ENCODE measurements at regions not wholly inside any gene's neighbourhood (a gene's known extent, or its start where the extent isn't known, plus 50 kb on each side); places are given as distances from the start of the nearest gene placed in this dataset.

GRCh38 chr15:69636169-69636915, 183.7 kb downstream of the RPLP1 start:
- Mint-ChIP-seq H3K27ac (no peak overlapping the region), H3K36me3 (no peaks in the 10 kb centered on the region), H3K4me3 (no peak overlapping the region), H3K9me3 (peaks cover 5% of the 10 kb centered on the region), H3K4me1 (no peaks in the 10 kb centered on the region), H3K27me3 (peaks cover 48% of the 10 kb centered on the region)
- CTCF ChIA-PET = no interaction called here
- no peak for DNase-seq

GRCh38 chr15:69637818-69638217, 185.2 kb downstream of the RPLP1 start:
- no peak overlapping the region for H3K27ac Mint-ChIP-seq
- H3K4me1 Mint-ChIP-seq = no peaks in the 10 kb centered on the region
- H3K27me3 Mint-ChIP-seq = peaks cover 33% of the 10 kb centered on the region
- CTCF ChIA-PET = no interaction called here
- H3K4me3 Mint-ChIP-seq = no peak overlapping the region
- peaks cover 5% of the 10 kb centered on the region for H3K9me3 Mint-ChIP-seq
- H3K36me3 Mint-ChIP-seq = no peaks in the 10 kb centered on the region
- DNase-seq = no peak

GRCh38 chr15:69643476-69643875, 190.9 kb downstream of the RPLP1 start:
- no peak overlapping the region for H3K27ac Mint-ChIP-seq
- peaks cover 5% of the 10 kb centered on the region for H3K9me3 Mint-ChIP-seq
- peaks cover 22% of the 10 kb centered on the region for H3K27me3 Mint-ChIP-seq
- CTCF ChIA-PET = no interaction called here
- no peak overlapping the region for H3K4me3 Mint-ChIP-seq
- no peak for DNase-seq
- H3K36me3 Mint-ChIP-seq = no peaks in the 10 kb centered on the region
- peaks cover 1% of the 10 kb centered on the region for H3K4me1 Mint-ChIP-seq

- CTCF ChIA-PET = no interaction called here
- DNase-seq = no peak
- H3K27me3 Mint-ChIP-seq = peaks cover 25% of the 10 kb centered on the region
- no peak overlapping the region for H3K4me3 Mint-ChIP-seq
- H3K27ac Mint-ChIP-seq = no peak overlapping the region
- H3K36me3 Mint-ChIP-seq = no peaks in the 10 kb centered on the region
- peaks cover 6% of the 10 kb centered on the region for H3K4me1 Mint-ChIP-seq
- peaks cover 5% of the 10 kb centered on the region for H3K9me3 Mint-ChIP-seq
Measured at GRCh38 chr15:69643971-69644370, 191.4 kb downstream of the RPLP1 start.

GRCh38 chr15:69644876-69645275, 192.3 kb downstream of the RPLP1 start:
- Mint-ChIP-seq H3K36me3 (no peaks in the 10 kb centered on the region), H3K27ac (no peak overlapping the region), H3K4me1 (peaks cover 12% of the 10 kb centered on the region), H3K9me3 (peaks cover 5% of the 10 kb centered on the region), H3K4me3 (no peak overlapping the region), H3K27me3 (peaks cover 34% of the 10 kb centered on the region)
- no peak for DNase-seq
- CTCF ChIA-PET = no interaction called here

GRCh38 chr15:69647142-69647513, 194.5 kb downstream of the RPLP1 start:
- DNase-seq = no peak
- H3K9me3 Mint-ChIP-seq = no peaks in the 10 kb centered on the region
- H3K27me3 Mint-ChIP-seq = peaks cover 43% of the 10 kb centered on the region
- H3K27ac Mint-ChIP-seq = no peak overlapping the region
- CTCF ChIA-PET = no interaction called here
- peaks cover 18% of the 10 kb centered on the region for H3K4me1 Mint-ChIP-seq
- H3K4me3 Mint-ChIP-seq = no peak overlapping the region
- H3K36me3 Mint-ChIP-seq = no peaks in the 10 kb centered on the region

- CTCF ChIA-PET = no interaction called here
- Mint-ChIP-seq H3K27ac (no peak overlapping the region), H3K9me3 (no peaks in the 10 kb centered on the region), H3K4me1 (peaks cover 23% of the 10 kb centered on the region), H3K36me3 (no peaks in the 10 kb centered on the region), H3K4me3 (no peak overlapping the region), H3K27me3 (peaks cover 43% of the 10 kb centered on the region)
- DNase-seq = no peak
Measured at GRCh38 chr15:69648212-69648611, 195.6 kb downstream of the RPLP1 start.

GRCh38 chr15:69648775-69649735, 196.4 kb downstream of the RPLP1 start:
- Mint-ChIP-seq H3K27me3 (peaks cover 43% of the 10 kb centered on the region), H3K27ac (no peak overlapping the region), H3K9me3 (peaks cover 3% of the 10 kb centered on the region), H3K4me3 (no peak overlapping the region), H3K36me3 (no peaks in the 10 kb centered on the region), H3K4me1 (peaks cover 23% of the 10 kb centered on the region)
- no peak for DNase-seq
- CTCF ChIA-PET = no interaction called here

GRCh38 chr15:69652293-69652692, 199.7 kb downstream of the RPLP1 start:
- H3K4me1 Mint-ChIP-seq = peaks cover 23% of the 10 kb centered on the region
- peaks cover 38% of the 10 kb centered on the region for H3K27me3 Mint-ChIP-seq
- no peak overlapping the region for H3K4me3 Mint-ChIP-seq
- H3K9me3 Mint-ChIP-seq = peaks cover 6% of the 10 kb centered on the region
- H3K36me3 Mint-ChIP-seq = no peaks in the 10 kb centered on the region
- CTCF ChIA-PET = no interaction called here
- no peak for DNase-seq
- H3K27ac Mint-ChIP-seq = no peak overlapping the region

- CTCF ChIA-PET = no interaction called here
- H3K27me3 Mint-ChIP-seq = peaks cover 43% of the 10 kb centered on the region
- DNase-seq = no peak
- H3K4me1 Mint-ChIP-seq = peaks cover 23% of the 10 kb centered on the region
- H3K36me3 Mint-ChIP-seq = no peaks in the 10 kb centered on the region
- no peak overlapping the region for H3K4me3 Mint-ChIP-seq
- H3K27ac Mint-ChIP-seq = no peak overlapping the region
- H3K9me3 Mint-ChIP-seq = peaks cover 6% of the 10 kb centered on the region
Measured at GRCh38 chr15:69652751-69653305, 200.2 kb downstream of the RPLP1 start.

- peaks cover 46% of the 10 kb centered on the region for H3K27me3 Mint-ChIP-seq
- H3K36me3 Mint-ChIP-seq = no peaks in the 10 kb centered on the region
- CTCF ChIA-PET = no interaction called here
- DNase-seq = no peak
- H3K4me3 Mint-ChIP-seq = no peak overlapping the region
- H3K27ac Mint-ChIP-seq = no peak overlapping the region
- H3K4me1 Mint-ChIP-seq = peaks cover 23% of the 10 kb centered on the region
- H3K9me3 Mint-ChIP-seq = peaks cover 6% of the 10 kb centered on the region
Measured at GRCh38 chr15:69653306-69653705, 200.7 kb downstream of the RPLP1 start.

GRCh38 chr15:69653846-69654245, 201.2 kb downstream of the RPLP1 start:
- no peak overlapping the region for H3K4me3 Mint-ChIP-seq
- peaks cover 18% of the 10 kb centered on the region for H3K4me1 Mint-ChIP-seq
- no peak for DNase-seq
- H3K27ac Mint-ChIP-seq = no peak overlapping the region
- H3K9me3 Mint-ChIP-seq = peaks cover 6% of the 10 kb centered on the region
- no peaks in the 10 kb centered on the region for H3K36me3 Mint-ChIP-seq
- peaks cover 47% of the 10 kb centered on the region for H3K27me3 Mint-ChIP-seq
- CTCF ChIA-PET = no interaction called here

GRCh38 chr15:69656271-69657030, 203.8 kb downstream of the RPLP1 start:
- H3K36me3 Mint-ChIP-seq = no peaks in the 10 kb centered on the region

GRCh38 chr15:69657626-69658025, 205.0 kb downstream of the RPLP1 start:
- no peak for DNase-seq
- Mint-ChIP-seq H3K27ac (no peak overlapping the region), H3K4me3 (no peak overlapping the region), H3K27me3 (peaks cover 31% of the 10 kb centered on the region), H3K9me3 (peaks cover 6% of the 10 kb centered on the region), H3K4me1 (no peaks in the 10 kb centered on the region), H3K36me3 (no peaks in the 10 kb centered on the region)
- CTCF ChIA-PET = no interaction called here

More at GRCh38 chr15:69656271-69657030, 203.8 kb downstream of the RPLP1 start:
- H3K27me3 Mint-ChIP-seq = peaks cover 35% of the 10 kb centered on the region
- no peak for DNase-seq
- H3K4me1 Mint-ChIP-seq = peaks cover 11% of the 10 kb centered on the region
- no peak overlapping the region for H3K27ac Mint-ChIP-seq
- CTCF ChIA-PET = no interaction called here
- no peak overlapping the region for H3K4me3 Mint-ChIP-seq
- peaks cover 6% of the 10 kb centered on the region for H3K9me3 Mint-ChIP-seq
